Upper lobe of right lung (tissue), 1 donor: ENCODE measurements at regions not wholly inside any gene's neighbourhood (a gene's known extent, or its start where the extent isn't known, plus 50 kb on each side); places are given as distances from the start of the nearest gene placed in this dataset.

ENCODE experiments used
- ATAC-seq: fragments of 200-7000 bp; cut with Tn5 transposase; one replicate; pipeline ENCODE4 v1.9.1; 2020; ENCODE audit warnings: mild to moderate bottlenecking, moderate library complexity
- DNase-seq: peaks from one replicate; pipeline ENCODE4 v3.0.0-alpha.2; 2020
- H3K27ac ChIP-seq: fragments of 200-600 bp; one replicate; pipeline ENCODE4 v1.8.0; 2022
- H3K27me3 ChIP-seq: fragments of 200-600 bp; one replicate; pipeline ENCODE4 v1.8.0; 2022; ENCODE audit warnings: mild to moderate bottlenecking
- H3K36me3 ChIP-seq: fragments of 200-600 bp; one replicate; pipeline ENCODE4 v1.8.0; 2022
- H3K4me1 ChIP-seq: fragments of 200-600 bp; one replicate; pipeline ENCODE4 v1.8.0; 2022
- H3K4me3 ChIP-seq: fragments of 200-600 bp; one replicate; pipeline ENCODE4 v1.8.0; 2022; ENCODE audit warnings: mild to moderate bottlenecking
- H3K9me3 ChIP-seq: fragments of 200-600 bp; one replicate; pipeline ENCODE4 v1.8.0; 2022
- intact Hi-C: fragments of 100-400 bp; cut with DNase I; formaldehyde crosslinking; loops from one replicate; pipeline ENCODE4 v1.11.0; 2022
- TF ChIP-seq, protein P1 (sequence below): fragments of 200-600 bp; IDR thresholded peaks from one replicate; pipeline ENCODE4 v1.8.0; 2022; ENCODE audit warnings: antibody characterized with exemption
- donor health status: DM: no; HTN: yes; CAD: no; lungs with severe emphysema.

DNA sequence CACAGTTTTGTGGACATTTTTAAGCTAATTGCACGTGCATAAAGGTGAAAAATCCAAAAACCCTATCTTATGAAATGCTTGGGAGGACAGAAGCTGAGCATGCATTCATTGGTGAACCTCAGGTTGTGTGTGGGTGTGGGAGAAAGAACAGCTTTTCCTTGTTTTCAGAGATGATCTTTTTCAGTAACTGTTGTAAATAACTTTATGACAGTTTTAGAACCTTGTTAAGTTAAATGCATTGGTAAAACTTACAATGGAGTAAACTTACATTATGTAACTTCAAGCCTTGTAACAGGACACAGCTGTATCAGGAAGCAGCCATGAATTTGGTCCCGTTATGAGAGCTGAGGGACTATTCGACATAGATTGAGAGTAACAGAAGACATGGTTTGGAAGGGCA lies 587.4 kb downstream of the GALC start:
- Histone ChIP-seq H3K27ac (no peak overlapping the region), H3K27me3 (no peaks in the 10 kb centered on the region), H3K4me1 (no peaks in the 10 kb centered on the region), H3K9me3 (no peaks in the 10 kb centered on the region), H3K4me3 (no peak overlapping the region), H3K36me3 (no peaks in the 10 kb centered on the region)
- TF ChIP-seq, protein P1, sequence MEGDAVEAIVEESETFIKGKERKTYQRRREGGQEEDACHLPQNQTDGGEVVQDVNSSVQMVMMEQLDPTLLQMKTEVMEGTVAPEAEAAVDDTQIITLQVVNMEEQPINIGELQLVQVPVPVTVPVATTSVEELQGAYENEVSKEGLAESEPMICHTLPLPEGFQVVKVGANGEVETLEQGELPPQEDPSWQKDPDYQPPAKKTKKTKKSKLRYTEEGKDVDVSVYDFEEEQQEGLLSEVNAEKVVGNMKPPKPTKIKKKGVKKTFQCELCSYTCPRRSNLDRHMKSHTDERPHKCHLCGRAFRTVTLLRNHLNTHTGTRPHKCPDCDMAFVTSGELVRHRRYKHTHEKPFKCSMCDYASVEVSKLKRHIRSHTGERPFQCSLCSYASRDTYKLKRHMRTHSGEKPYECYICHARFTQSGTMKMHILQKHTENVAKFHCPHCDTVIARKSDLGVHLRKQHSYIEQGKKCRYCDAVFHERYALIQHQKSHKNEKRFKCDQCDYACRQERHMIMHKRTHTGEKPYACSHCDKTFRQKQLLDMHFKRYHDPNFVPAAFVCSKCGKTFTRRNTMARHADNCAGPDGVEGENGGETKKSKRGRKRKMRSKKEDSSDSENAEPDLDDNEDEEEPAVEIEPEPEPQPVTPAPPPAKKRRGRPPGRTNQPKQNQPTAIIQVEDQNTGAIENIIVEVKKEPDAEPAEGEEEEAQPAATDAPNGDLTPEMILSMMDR, result no peak
- ATAC-seq, result no peak
- intact Hi-C loops, result no loop called here
- DNase-seq, result no peak

DNA sequence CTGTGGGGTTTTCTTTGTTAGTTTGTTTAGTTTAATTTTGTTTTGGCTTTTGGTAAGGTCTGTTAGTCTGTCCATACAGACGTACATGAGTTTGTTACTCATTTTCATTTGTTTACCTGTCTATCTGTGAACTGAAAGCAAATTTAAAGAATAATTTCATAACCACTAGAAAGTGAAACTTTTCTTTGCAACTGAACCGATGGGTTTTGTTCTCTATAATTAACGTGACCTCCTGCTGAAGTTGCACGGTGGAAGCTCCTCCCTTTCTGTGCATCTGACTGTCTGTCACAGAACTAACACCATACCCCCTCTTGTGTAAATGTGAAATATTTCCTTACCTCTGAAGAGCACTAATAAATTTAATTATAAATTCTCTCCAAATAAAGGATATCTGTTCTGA lies 595.5 kb downstream of the GALC start:
- no peaks in the 10 kb centered on the region for H3K27me3 ChIP-seq
- no peaks in the 10 kb centered on the region for H3K4me1 ChIP-seq
- TF ChIP-seq, protein P1, result no peak
- H3K4me3 ChIP-seq, result no peak overlapping the region
- H3K9me3 ChIP-seq, result no peaks in the 10 kb centered on the region
- H3K36me3 ChIP-seq, result no peaks in the 10 kb centered on the region
- DNase-seq (no peak), ATAC-seq (no peak)
- H3K27ac ChIP-seq, result no peak overlapping the region
- intact Hi-C loops, result no loop called here

DNA sequence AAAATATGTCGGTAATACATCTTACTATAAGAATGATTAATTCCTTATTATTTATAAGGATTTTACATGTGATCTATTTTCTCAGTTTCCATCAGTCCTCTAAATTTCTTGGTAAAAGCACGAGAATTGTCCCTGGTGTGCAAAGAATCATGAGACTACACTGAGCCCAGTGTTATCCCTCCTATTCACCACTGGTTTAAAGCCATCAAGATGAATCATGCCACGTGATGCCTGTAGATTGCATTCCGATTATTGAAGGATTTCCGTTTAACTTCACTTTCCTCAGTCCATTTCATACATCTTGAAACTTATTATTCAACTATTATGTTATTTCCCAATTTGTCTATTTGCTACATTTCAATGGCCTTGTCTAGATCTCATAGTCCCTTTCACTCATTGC lies 601.9 kb downstream of the GALC start:
- H3K4me1 ChIP-seq, result no peaks in the 10 kb centered on the region
- no peak for ATAC-seq
- TF ChIP-seq, protein P1, result no peak
- no peaks in the 10 kb centered on the region for H3K9me3 ChIP-seq
- H3K27me3 ChIP-seq, result no peaks in the 10 kb centered on the region
- intact Hi-C loops, result no loop called here
- H3K36me3 ChIP-seq, result no peaks in the 10 kb centered on the region
- H3K4me3 ChIP-seq, result no peak overlapping the region
- no peak overlapping the region for H3K27ac ChIP-seq
- no peak for DNase-seq

DNA sequence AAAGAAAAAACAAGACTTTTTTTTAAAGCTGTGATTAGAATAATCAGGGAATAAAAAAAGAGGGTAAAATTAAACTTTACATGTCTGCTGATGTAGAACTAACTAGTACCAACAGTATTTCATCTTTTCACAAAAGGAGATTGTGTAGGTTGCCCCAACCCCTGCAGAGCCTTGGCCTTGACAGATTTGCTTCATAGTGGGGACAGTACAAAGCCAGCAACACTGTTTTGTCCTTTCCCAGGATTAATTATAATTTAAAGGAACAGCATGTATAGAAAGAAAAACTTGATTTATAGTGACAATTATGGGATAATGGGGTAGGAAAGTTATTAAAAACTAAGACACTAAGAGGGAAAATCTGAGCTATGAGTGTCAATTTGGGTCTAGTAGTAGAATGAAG lies 604.0 kb downstream of the GALC start:
- intact Hi-C loops, result no loop called here
- TF ChIP-seq, protein P1, result no peak
- H3K27me3 ChIP-seq, result no peaks in the 10 kb centered on the region
- no peaks in the 10 kb centered on the region for H3K36me3 ChIP-seq
- DNase-seq, result no peak
- ATAC-seq, result no peak
- H3K27ac ChIP-seq, result no peak overlapping the region
- H3K4me1 ChIP-seq, result no peaks in the 10 kb centered on the region
- no peak overlapping the region for H3K4me3 ChIP-seq
- H3K9me3 ChIP-seq, result no peaks in the 10 kb centered on the region

DNA sequence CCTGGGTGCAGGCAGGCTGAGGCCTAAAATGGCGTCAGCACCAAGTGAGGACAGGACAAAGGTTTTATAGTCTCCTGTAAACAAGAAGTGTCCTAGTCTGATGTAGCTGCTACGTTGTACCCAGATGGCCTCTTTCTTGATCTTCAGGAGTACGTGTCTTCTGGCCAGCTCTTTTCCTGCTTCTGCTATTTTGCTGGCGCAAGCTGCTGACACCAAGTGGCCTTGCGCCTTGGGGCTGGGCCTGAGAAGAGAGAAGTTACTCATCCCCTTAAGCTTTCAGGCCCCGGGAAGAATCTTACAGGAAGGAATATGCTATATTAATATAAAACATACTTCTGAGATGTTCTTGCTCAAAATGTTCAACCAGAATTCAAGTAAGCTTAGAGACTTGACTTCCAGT lies 605.2 kb downstream of the GALC start:
- Histone ChIP-seq H3K36me3 (no peaks in the 10 kb centered on the region), H3K4me3 (no peak overlapping the region), H3K9me3 (peaks cover 5% of the 10 kb centered on the region), H3K4me1 (no peaks in the 10 kb centered on the region), H3K27ac (no peak overlapping the region), H3K27me3 (no peaks in the 10 kb centered on the region)
- no peak for DNase-seq
- intact Hi-C loops, result no loop called here
- ATAC-seq, result no peak
- TF ChIP-seq, protein P1, result no peak

DNA sequence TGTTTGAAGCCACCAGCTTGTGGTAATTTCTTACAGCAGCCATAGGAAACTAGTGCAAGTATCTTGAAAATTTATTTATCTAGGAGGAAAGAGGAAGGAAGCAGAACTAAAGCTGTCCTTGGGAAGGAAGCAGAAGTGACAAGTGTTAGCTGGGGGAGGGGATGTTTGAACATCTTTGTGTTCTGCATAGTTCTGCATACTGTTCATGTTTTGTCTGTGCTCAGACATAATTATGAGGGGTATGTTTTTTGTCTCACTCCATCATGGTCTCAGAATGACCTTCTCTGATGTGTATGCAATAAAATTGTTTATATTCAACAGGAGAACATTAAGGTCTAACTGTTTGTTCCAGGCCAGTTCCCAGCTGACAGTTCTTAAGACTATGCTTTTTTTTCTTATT lies 606.5 kb downstream of the GALC start:
- Histone ChIP-seq H3K9me3 (peaks cover 5% of the 10 kb centered on the region), H3K36me3 (no peaks in the 10 kb centered on the region), H3K27me3 (no peaks in the 10 kb centered on the region), H3K4me1 (no peaks in the 10 kb centered on the region), H3K4me3 (no peak overlapping the region), H3K27ac (no peak overlapping the region)
- DNase-seq (no peak), ATAC-seq (no peak)
- intact Hi-C loops, result no loop called here
- TF ChIP-seq, protein P1, result no peak
